ENCODE measurements at regions not wholly inside any gene's neighbourhood (a gene's known extent, or its start where the extent isn't known, plus 50 kb on each side); places are given as distances from the start of the nearest gene placed in this dataset.

DNA sequence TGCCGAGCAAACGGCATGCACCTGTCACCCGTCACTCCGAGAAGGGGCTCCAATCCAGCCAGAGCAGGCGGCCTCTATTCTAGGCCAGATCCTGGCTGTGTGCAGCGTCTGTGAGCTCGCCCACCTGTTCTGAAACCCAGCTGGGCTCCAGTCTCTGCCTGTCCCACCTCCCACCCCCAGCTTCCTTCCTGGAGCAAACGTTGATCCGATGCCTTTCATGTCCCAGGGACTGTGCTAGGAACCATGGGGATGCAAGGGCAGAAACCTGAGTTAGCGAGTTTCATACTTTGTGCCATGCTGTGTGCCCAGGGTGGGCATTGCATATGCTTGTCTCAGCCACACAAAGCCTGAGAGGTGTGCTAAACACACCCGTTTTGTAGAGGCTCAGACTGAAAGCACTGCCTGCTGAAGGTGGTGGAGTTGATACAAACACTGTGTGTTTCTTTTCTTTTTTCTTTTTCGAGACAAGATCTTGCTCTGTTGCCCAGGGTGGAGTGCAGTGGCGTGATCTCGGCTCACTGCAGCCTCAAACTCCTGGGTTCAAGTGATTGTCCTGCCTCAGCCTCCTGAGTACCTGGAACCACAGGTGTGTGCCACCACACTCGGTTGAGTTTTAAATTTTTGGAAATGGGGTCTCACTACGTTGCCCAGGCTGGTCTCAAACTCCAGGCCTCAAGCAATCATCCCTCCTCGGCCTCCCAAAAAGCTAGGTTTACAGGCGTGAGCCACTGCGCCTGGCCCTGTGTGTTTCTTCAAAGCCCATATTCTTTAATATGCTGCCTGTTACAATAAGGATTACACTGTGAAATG, 84.1 kb upstream of the MED13L start:
- TF ChIP-seq CTCF (IDR thresholded peaks at IDR 0.05; ENCODE audit: extremely low read depth in 1 of 2, insufficient read depth in 1 of 2, low read depth in 1 of 2, low read length in 2 of 2) = no peak
- TF ChIP-seq FOS (IDR thresholded peaks at IDR 0.05; ENCODE audit: borderline replicate concordance, insufficient read depth, low read length) = no peak
- TF ChIP-seq EZH2 (IDR thresholded peaks at IDR 0.05; ENCODE audit: borderline replicate concordance, low read depth, low read length, severe bottlenecking) = no peak
- no peak for TF ChIP-seq MYC (IDR thresholded peaks at IDR 0.05; ENCODE audit: low read depth, low read length)
- no peak for TF ChIP-seq POLR2A (IDR thresholded peaks at IDR 0.05; ENCODE audit: low read depth, low read length)
- TF ChIP-seq POLR2AphosphoS5 (IDR thresholded peaks at IDR 0.05; ENCODE audit: insufficient read depth, low read depth, low read length) = no peak
- no peak for TF ChIP-seq MAX (IDR thresholded peaks at IDR 0.05; ENCODE audit: insufficient read depth, insufficient read length)
- TF ChIP-seq JUN (IDR thresholded peaks at IDR 0.05; ENCODE audit: borderline replicate concordance, insufficient read depth, insufficient read length, low read depth) = no peak
